ENCODE measurements at regions not wholly inside any gene's neighbourhood (a gene's known extent, or its start where the extent isn't known, plus 50 kb on each side); places are given as distances from the start of the nearest gene placed in this dataset.

DNA sequence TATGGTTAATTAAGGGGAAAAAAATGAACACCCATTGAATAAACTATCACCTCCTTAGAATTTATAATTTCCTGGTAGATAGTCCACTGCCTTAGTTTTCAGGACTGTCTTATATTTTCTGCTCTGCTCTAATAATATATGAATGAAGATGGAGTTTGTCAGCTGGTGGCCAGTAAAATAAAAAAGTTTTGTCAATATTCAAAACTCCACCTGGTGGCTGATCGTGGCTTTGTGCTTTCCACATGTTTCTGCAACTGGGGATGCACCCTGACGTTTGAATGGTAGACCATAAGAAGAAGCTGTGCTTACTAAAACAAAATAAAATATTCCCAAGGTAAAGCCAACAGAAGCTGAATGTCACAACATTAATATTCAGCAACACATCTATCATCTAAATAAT is 286.6 kb upstream of the IZUMO3 start:
- CTCF ChIA-PET, result no interaction called here
- POLR2A ChIA-PET (ENCODE audit: low non-redundant PET), result no interaction called here
- no peak for TF ChIP-seq EZH2 (IDR thresholded peaks at IDR 0.05; ENCODE audit: borderline replicate concordance, low read depth, low read length, poor library complexity, severe bottlenecking)
- TF ChIP-seq, protein P1, sequence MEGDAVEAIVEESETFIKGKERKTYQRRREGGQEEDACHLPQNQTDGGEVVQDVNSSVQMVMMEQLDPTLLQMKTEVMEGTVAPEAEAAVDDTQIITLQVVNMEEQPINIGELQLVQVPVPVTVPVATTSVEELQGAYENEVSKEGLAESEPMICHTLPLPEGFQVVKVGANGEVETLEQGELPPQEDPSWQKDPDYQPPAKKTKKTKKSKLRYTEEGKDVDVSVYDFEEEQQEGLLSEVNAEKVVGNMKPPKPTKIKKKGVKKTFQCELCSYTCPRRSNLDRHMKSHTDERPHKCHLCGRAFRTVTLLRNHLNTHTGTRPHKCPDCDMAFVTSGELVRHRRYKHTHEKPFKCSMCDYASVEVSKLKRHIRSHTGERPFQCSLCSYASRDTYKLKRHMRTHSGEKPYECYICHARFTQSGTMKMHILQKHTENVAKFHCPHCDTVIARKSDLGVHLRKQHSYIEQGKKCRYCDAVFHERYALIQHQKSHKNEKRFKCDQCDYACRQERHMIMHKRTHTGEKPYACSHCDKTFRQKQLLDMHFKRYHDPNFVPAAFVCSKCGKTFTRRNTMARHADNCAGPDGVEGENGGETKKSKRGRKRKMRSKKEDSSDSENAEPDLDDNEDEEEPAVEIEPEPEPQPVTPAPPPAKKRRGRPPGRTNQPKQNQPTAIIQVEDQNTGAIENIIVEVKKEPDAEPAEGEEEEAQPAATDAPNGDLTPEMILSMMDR (conservative IDR thresholded peaks at IDR 0.05; ENCODE audit: low read depth, low read length), result no peak
- no peaks in the 10 kb centered on the region for H3K9me3 ChIP-seq (ENCODE audit: low read depth, low read length, poor library complexity, severe bottlenecking)
- DNase-seq (ENCODE audit: low spot score), result no peak
- no peaks in the 10 kb centered on the region for H3K4me1 ChIP-seq (ENCODE audit: insufficient read depth, low read length, poor library complexity, severe bottlenecking)
- H3K4me3 ChIP-seq (ENCODE audit: low read depth, low read length, poor library complexity, severe bottlenecking), result no peak overlapping the region
- no TSS peak for BruUV-seq (replicated peaks)
- H3K27me3 ChIP-seq (replicated peaks; ENCODE audit: insufficient read depth, low read depth, low read length, poor library complexity), result no peaks in the 10 kb centered on the region
- H3K36me3 ChIP-seq (ENCODE audit: insufficient read depth, low read length, poor library complexity, severe bottlenecking), result no peaks in the 10 kb centered on the region
- intact Hi-C loops (cut with micrococcal nuclease; ENCODE audit: unreplicated experiment), result no loop called here
- H3K27ac ChIP-seq (ENCODE audit: low read depth, low read length, poor library complexity, severe bottlenecking), result no peak overlapping the region

DNA sequence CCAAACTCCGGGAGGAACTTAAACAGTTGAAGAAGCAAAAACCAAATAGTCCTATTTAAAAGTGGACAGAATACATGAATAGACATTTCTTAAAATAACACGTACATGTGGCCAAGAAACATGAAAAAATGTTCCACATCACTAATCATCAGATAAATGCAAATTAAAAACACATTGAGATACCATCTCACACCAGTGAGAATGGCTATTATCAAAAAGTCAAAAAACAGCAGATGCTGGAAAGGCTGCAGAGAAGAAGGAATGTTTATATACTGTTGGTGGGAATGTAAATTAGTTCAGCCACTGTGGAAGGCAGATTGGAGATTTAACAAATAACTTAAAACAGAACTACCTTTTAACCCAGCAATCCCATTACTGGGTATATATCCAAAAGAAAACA is 283.0 kb upstream of the IZUMO3 start:
- Histone ChIP-seq H3K4me3 (ENCODE audit: low read depth, low read length, poor library complexity, severe bottlenecking) (no peak overlapping the region), H3K9me3 (ENCODE audit: low read depth, low read length, poor library complexity, severe bottlenecking) (no peaks in the 10 kb centered on the region), H3K27me3 (replicated peaks; ENCODE audit: insufficient read depth, low read depth, low read length, poor library complexity) (no peaks in the 10 kb centered on the region), H3K4me1 (ENCODE audit: insufficient read depth, low read length, poor library complexity, severe bottlenecking) (no peaks in the 10 kb centered on the region), H3K36me3 (ENCODE audit: insufficient read depth, low read length, poor library complexity, severe bottlenecking) (no peaks in the 10 kb centered on the region), H3K27ac (ENCODE audit: low read depth, low read length, poor library complexity, severe bottlenecking) (no peak overlapping the region)
- intact Hi-C loops (cut with micrococcal nuclease; ENCODE audit: unreplicated experiment), result no loop called here
- POLR2A ChIA-PET (ENCODE audit: low non-redundant PET), result no interaction called here
- CTCF ChIA-PET, result no interaction called here
- no peak for TF ChIP-seq EZH2 (IDR thresholded peaks at IDR 0.05; ENCODE audit: borderline replicate concordance, low read depth, low read length, poor library complexity, severe bottlenecking)
- TF ChIP-seq, protein P1 (conservative IDR thresholded peaks at IDR 0.05; ENCODE audit: low read depth, low read length), result no peak
- no peak for DNase-seq (ENCODE audit: low spot score)
- BruUV-seq (replicated peaks), result no TSS peak

DNA sequence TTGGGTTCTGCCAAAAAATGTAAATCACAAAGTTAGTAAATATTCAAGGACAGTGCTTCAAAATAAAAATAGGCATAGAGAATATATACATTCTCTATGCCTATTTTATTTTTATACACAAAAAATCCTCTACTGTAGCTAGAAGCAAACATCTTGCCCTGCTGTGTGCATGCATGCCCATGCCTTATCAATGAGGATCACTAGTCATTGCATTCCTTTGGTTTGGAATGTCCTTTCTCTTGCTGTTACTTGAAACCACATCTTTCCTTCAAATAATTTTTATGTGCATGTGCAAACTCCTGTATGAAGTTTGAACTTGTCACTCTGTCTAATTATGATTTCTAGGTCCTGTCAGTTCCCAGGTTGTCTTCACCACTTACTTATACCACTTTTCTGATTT is 278.9 kb upstream of the IZUMO3 start:
- ChIA-PET POLR2A (ENCODE audit: low non-redundant PET) (no interaction called here), CTCF (no interaction called here)
- Histone ChIP-seq H3K4me1 (ENCODE audit: insufficient read depth, low read length, poor library complexity, severe bottlenecking) (no peaks in the 10 kb centered on the region), H3K27me3 (replicated peaks; ENCODE audit: insufficient read depth, low read depth, low read length, poor library complexity) (no peaks in the 10 kb centered on the region), H3K27ac (ENCODE audit: low read depth, low read length, poor library complexity, severe bottlenecking) (no peak overlapping the region), H3K36me3 (ENCODE audit: insufficient read depth, low read length, poor library complexity, severe bottlenecking) (no peaks in the 10 kb centered on the region), H3K4me3 (ENCODE audit: low read depth, low read length, poor library complexity, severe bottlenecking) (no peak overlapping the region), H3K9me3 (ENCODE audit: low read depth, low read length, poor library complexity, severe bottlenecking) (no peaks in the 10 kb centered on the region)
- DNase-seq (ENCODE audit: low spot score), result no peak
- no peak for TF ChIP-seq EZH2 (IDR thresholded peaks at IDR 0.05; ENCODE audit: borderline replicate concordance, low read depth, low read length, poor library complexity, severe bottlenecking)
- TF ChIP-seq, protein P1 (conservative IDR thresholded peaks at IDR 0.05; ENCODE audit: low read depth, low read length), result no peak
- intact Hi-C loops (cut with micrococcal nuclease; ENCODE audit: unreplicated experiment), result no loop called here
- BruUV-seq (replicated peaks), result no TSS peak

Data from A673 (cell line).